GM06990 (cell line): ENCODE measurements at regions not wholly inside any gene's neighbourhood (a gene's known extent, or its start where the extent isn't known, plus 50 kb on each side); places are given as distances from the start of the nearest gene placed in this dataset.

ENCODE experiments used
- DNase-seq: peaks from one replicate; pipeline ENCODE4 v3.0.0-alpha.2; 2011; ENCODE audit not compliant: insufficient read length; ENCODE audit errors: extremely low read depth
- H3K27me3 ChIP-seq: replicated peaks from 2 replicates; pipeline ENCODE4 v1.6.0; 2011; ENCODE audit warnings: low read length; ENCODE audit not compliant: control insufficient read depth, insufficient read depth
- H3K36me3 ChIP-seq: 2 replicates; pipeline ENCODE4 v1.5.1; 2011; ENCODE audit warnings: low read length; ENCODE audit not compliant: control insufficient read depth, insufficient read depth
- H3K4me3 ChIP-seq: replicated peaks from 2 replicates; pipeline ENCODE4 v1.5.1; 2011; ENCODE audit warnings: low read depth, mild to moderate bottlenecking, control low read depth, low read length
- TF ChIP-seq, protein P1 (sequence below): IDR thresholded peaks from 2 replicates; pipeline ENCODE4 v1.5.1; 2011; ENCODE audit warnings: low read length, control low read depth, mild to moderate bottlenecking, inconsistent platforms; ENCODE audit not compliant: insufficient read depth, poor library complexity, severe bottlenecking

DNA sequence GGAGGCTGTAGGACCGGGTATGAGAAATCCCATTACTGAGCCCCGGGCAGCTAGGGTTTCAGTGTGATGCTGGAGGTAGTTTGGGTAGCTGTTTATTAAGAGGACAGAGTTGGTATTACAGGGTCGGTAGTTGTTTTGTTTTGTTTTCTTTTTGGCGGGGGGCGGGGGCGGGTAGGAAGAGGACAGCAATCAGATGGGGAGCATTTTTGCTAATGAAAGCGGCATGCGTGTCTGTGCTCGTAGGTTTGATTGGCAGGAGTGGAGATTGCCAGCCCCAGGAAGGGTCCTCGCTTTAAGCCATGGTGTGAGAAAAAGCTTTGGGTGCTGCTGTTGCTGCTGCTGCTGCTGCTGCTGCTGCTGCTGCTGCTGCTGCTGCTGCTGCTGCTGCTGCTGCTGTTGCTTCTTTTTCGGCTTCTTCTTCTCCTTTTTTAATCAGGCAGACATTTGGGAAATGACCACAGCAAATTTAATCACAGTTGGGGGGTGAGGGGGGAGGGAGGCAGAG is 498.5 kb upstream of the ZFHX3 start:
- H3K4me3 ChIP-seq: no peak overlapping the region
- no peaks in the 10 kb centered on the region for H3K36me3 ChIP-seq
- no peak for DNase-seq
- H3K27me3 ChIP-seq: no peaks in the 10 kb centered on the region; the same call in none of the 2 replicates
- TF ChIP-seq, protein P1, sequence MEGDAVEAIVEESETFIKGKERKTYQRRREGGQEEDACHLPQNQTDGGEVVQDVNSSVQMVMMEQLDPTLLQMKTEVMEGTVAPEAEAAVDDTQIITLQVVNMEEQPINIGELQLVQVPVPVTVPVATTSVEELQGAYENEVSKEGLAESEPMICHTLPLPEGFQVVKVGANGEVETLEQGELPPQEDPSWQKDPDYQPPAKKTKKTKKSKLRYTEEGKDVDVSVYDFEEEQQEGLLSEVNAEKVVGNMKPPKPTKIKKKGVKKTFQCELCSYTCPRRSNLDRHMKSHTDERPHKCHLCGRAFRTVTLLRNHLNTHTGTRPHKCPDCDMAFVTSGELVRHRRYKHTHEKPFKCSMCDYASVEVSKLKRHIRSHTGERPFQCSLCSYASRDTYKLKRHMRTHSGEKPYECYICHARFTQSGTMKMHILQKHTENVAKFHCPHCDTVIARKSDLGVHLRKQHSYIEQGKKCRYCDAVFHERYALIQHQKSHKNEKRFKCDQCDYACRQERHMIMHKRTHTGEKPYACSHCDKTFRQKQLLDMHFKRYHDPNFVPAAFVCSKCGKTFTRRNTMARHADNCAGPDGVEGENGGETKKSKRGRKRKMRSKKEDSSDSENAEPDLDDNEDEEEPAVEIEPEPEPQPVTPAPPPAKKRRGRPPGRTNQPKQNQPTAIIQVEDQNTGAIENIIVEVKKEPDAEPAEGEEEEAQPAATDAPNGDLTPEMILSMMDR: no peak

DNA sequence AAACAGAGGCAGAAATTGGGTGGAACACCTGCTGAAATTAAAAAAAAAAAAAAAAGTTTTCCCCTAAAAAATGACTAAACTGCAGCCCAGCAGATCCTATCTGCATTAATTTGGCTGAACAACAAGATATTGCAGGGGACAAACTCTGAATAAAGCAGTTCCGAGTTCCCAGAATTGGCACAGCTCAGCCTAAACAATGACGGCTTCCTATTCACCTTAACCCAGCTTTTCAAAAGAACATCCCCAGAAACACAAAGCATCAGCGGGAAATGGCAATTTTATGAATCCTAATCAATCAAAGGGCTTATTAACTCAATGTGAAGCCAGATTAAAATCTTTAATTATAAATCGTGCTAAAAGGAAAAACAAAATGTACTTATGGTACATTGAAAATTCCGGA is 497.8 kb upstream of the ZFHX3 start:
- no peaks in the 10 kb centered on the region for H3K36me3 ChIP-seq
- DNase-seq: no peak
- H3K27me3 ChIP-seq: no peaks in the 10 kb centered on the region; the same call in none of the 2 replicates
- H3K4me3 ChIP-seq: no peak overlapping the region
- TF ChIP-seq, protein P1: no peak

DNA sequence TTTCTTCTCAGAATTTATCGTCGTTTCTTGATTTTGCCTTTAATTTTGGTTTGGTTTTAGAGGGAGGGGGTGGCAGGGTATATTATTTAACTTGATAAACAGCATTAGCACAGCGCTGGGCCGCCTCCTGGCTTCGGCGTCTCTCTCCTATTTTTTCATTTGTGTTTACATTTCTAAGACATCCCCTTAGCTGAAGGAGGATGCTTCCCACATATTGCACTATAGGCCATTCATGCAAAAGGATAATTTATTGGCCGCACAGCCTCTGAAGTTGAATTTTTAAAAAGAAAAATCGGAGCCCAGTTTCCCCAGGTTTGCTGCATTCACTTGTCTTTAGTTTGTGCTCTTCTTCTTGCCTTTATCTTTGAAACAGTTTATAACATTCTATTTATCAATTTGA is 497.4 kb upstream of the ZFHX3 start:
- TF ChIP-seq, protein P1: no peak
- DNase-seq: no peak
- no peaks in the 10 kb centered on the region for H3K36me3 ChIP-seq
- no peak overlapping the region for H3K4me3 ChIP-seq
- H3K27me3 ChIP-seq: no peaks in the 10 kb centered on the region; the same call in none of the 2 replicates

DNA sequence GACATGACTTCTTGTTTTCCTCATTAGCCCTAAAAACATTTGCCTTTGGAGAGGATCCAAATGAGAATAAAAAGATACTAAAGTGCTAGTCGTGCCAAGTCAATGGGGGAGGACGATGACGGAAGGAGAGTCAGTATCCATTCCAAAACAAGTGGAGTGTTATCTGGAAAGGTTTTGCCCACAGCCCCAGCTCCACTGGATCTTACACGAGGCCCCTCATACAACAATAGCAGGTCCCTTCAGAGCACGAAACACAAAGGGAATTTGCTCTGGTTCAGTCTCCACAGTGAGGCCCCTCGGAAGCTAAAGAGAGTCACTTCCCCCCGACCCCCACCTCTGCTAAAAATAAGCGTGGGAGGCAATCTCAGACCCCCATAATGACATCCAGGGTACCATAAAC is 496.9 kb upstream of the ZFHX3 start:
- Histone ChIP-seq H3K4me3 (no peak overlapping the region), H3K27me3 (no peaks in the 10 kb centered on the region; the same call in none of the 2 replicates), H3K36me3 (no peaks in the 10 kb centered on the region)
- DNase-seq: no peak
- TF ChIP-seq, protein P1: no peak

DNA sequence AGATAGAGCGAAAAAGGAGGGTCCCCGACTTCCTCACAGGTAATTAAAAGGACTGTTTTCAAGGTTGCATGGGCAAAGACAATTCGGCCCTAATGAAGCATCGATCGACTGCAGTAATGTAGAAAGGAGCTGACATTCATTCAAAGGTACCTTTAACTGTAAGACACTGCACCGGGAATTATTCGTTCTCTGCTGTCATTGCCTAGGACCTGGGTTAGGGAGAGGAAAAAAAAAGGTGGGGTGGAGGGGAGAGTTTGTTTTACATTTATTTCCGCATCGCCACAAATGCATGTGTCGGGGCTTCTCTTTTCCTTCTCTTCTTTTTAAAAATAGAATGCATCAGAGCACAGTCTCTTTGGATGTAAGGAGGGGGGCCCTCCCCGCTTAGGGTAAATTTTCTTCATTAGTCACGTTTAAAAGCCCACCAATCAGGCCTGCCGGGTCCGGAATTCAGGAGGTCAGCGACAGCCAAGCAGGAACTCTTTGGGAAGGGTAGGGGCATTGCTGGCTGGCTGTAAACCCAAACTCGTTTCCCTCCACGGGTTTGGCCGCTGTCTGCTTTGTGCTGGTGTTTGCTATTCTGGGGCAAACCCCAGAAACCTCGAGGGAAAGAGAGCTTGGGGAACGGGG is 496.2 kb upstream of the ZFHX3 start:
- H3K27me3 ChIP-seq: no peaks in the 10 kb centered on the region; the same call in none of the 2 replicates

More for the DNA sequence above, 496.2 kb upstream of the ZFHX3 start:
- TF ChIP-seq, protein P1: no peak
- no peak for DNase-seq
- Histone ChIP-seq H3K36me3 (no peaks in the 10 kb centered on the region), H3K4me3 (no peak overlapping the region)
